Fibroblast of the conjunctiva (primary cell): ENCODE measurements at regions not wholly inside any gene's neighbourhood (a gene's known extent, or its start where the extent isn't known, plus 50 kb on each side); places are given as distances from the start of the nearest gene placed in this dataset.
"Not testable (repeated sequence)": the region's sequence is repeated elsewhere in the genome, so short reads cannot be mapped to it uniquely, and the experiment has no call there.

Source experiments
- DNase-seq: peaks from one replicate; pipeline ENCODE4 v3.0.0-alpha.2; 2010; ENCODE audit warnings: low read depth

GRCh38 chr2:126100962-126101361, 555.0 kb upstream of the GYPC start:
- DNase-seq = no peak

GRCh38 chr2:126106006-126106405, 550.0 kb upstream of the GYPC start:
- DNase-seq = no peak

- DNase-seq = no peak
These were observed 548.1 kb upstream of the GYPC start for GRCh38 chr2:126107883-126108282.

- no peak for DNase-seq
These were observed 540.0 kb upstream of the GYPC start for GRCh38 chr2:126115975-126116374.

GRCh38 chr2:126117886-126118285, 538.1 kb upstream of the GYPC start:
- DNase-seq = no peak

GRCh38 chr2:126145752-126146151, 510.2 kb upstream of the GYPC start:
- no peak for DNase-seq

GRCh38 chr2:126154256-126154785, 501.6 kb upstream of the GYPC start:
- DNase-seq = no peak

GRCh38 chr2:126160950-126161349, 495.0 kb upstream of the GYPC start:
- DNase-seq = not testable (repeated sequence)

GRCh38 chr2:126172631-126173184, 483.2 kb upstream of the GYPC start:
- DNase-seq = no peak

GRCh38 chr2:126175222-126175621, 480.7 kb upstream of the GYPC start:
- no peak for DNase-seq

GRCh38 chr2:126177479-126177878, 478.5 kb upstream of the GYPC start:
- no peak for DNase-seq

- DNase-seq = no peak
These were observed 468.3 kb upstream of the GYPC start for GRCh38 chr2:126187668-126188067.

GRCh38 chr2:126189527-126189926, 466.4 kb upstream of the GYPC start:
- DNase-seq = no peak

GRCh38 chr2:126200538-126200937, 455.4 kb upstream of the GYPC start:
- DNase-seq = no peak

GRCh38 chr2:126208266-126208665, 447.7 kb upstream of the GYPC start:
- DNase-seq = no peak

GRCh38 chr2:126212735-126213134, 443.2 kb upstream of the GYPC start:
- no peak for DNase-seq

GRCh38 chr2:126219081-126219480, 436.9 kb upstream of the GYPC start:
- no peak for DNase-seq

- DNase-seq = no peak
These were observed 435.6 kb upstream of the GYPC start for GRCh38 chr2:126220331-126220730.

- DNase-seq = no peak
These were observed 434.5 kb upstream of the GYPC start for GRCh38 chr2:126221506-126221905.

GRCh38 chr2:126222278-126222677, 433.7 kb upstream of the GYPC start:
- no peak for DNase-seq

GRCh38 chr2:126224776-126225175, 431.2 kb upstream of the GYPC start:
- no peak for DNase-seq

- no peak for DNase-seq
These were observed 428.7 kb upstream of the GYPC start for GRCh38 chr2:126227250-126227649.

- no peak for DNase-seq
These were observed 427.4 kb upstream of the GYPC start for GRCh38 chr2:126228531-126228930.

GRCh38 chr2:126238251-126238650, 417.7 kb upstream of the GYPC start:
- DNase-seq = no peak
